Neural progenitor cell (in vitro differentiated cells): ENCODE measurements at regions not wholly inside any gene's neighbourhood (a gene's known extent, or its start where the extent isn't known, plus 50 kb on each side); places are given as distances from the start of the nearest gene placed in this dataset.

Experiments
- EZH2 ChIP-seq: fragments of 200-600 bp; sonication (generic); IDR thresholded peaks from 2 replicates; pipeline ENCODE4 v1.6.1; 2017; ENCODE audit warnings: antibody characterized with exemption, mild to moderate bottlenecking, moderate library complexity
- TF ChIP-seq, protein P1 (sequence below): fragments of 200-600 bp; sonication (generic); IDR thresholded peaks from 2 replicates; pipeline ENCODE4 v1.5.1; 2017; ENCODE audit warnings: antibody characterized with exemption, mild to moderate bottlenecking

DNA sequence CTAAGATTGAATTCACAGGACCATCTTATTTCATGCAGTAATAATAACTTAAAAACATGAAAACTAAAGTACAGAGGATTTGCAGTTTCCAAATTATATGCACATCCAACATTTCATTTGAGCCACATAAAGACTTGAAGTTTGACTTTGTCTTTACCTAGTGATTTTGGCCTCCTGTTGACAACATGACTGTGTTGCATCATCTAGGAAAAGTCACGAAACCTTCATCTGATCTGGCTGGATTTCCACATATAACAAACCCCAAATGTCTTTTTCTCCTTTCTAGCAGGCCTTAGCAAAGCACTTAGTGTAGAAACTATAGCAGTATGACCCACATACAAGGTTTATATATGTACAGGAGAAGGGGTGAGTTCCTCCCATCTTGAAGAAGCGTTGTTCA is 406.5 kb upstream of the CDH5 start:
- TF ChIP-seq, protein P1, sequence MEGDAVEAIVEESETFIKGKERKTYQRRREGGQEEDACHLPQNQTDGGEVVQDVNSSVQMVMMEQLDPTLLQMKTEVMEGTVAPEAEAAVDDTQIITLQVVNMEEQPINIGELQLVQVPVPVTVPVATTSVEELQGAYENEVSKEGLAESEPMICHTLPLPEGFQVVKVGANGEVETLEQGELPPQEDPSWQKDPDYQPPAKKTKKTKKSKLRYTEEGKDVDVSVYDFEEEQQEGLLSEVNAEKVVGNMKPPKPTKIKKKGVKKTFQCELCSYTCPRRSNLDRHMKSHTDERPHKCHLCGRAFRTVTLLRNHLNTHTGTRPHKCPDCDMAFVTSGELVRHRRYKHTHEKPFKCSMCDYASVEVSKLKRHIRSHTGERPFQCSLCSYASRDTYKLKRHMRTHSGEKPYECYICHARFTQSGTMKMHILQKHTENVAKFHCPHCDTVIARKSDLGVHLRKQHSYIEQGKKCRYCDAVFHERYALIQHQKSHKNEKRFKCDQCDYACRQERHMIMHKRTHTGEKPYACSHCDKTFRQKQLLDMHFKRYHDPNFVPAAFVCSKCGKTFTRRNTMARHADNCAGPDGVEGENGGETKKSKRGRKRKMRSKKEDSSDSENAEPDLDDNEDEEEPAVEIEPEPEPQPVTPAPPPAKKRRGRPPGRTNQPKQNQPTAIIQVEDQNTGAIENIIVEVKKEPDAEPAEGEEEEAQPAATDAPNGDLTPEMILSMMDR = no peak
- no peak for TF ChIP-seq EZH2
